ENCODE measurements at regions not wholly inside any gene's neighbourhood (a gene's known extent, or its start where the extent isn't known, plus 50 kb on each side); places are given as distances from the start of the nearest gene placed in this dataset.
"Not testable (repeated sequence)": the region's sequence is repeated elsewhere in the genome, so short reads cannot be mapped to it uniquely, and the experiment has no call there.

DNA sequence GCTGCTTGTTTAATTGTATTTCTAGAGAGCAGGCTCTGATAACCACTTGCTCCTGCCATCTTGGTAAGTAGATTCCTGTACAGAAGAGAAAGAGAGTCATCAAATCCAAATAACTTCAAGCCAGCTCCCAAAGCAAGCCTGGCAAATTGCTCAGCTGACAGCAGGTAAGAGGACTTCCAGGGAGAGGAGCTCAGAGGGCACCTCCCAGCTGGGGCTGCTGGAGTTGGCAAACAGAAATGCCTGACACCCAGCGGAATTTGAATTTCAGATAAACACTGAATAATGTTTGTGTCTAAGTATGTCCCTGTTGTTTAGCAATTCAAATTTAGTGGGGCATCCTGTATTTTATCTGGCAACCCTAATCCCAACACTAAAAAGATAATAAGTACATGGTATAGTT, 86.2 kb downstream of the MYL12B start:
- no peak overlapping the region for H3K27ac Mint-ChIP-seq
- H3K27me3 Mint-ChIP-seq, result peaks cover 0 to 10% of the 10 kb centered on the region in 2 donors
- ATAC-seq, result no peak
- no peaks in the 10 kb centered on the region for H3K36me3 Mint-ChIP-seq
- no peak overlapping the region for H3K4me3 Mint-ChIP-seq
- no peak for DNase-seq (ENCODE audit: low spot score)
- no peaks in the 10 kb centered on the region for H3K9me3 Mint-ChIP-seq
- no peaks in the 10 kb centered on the region for H3K4me1 Mint-ChIP-seq (ENCODE audit: low read depth in 2 of 2)

DNA sequence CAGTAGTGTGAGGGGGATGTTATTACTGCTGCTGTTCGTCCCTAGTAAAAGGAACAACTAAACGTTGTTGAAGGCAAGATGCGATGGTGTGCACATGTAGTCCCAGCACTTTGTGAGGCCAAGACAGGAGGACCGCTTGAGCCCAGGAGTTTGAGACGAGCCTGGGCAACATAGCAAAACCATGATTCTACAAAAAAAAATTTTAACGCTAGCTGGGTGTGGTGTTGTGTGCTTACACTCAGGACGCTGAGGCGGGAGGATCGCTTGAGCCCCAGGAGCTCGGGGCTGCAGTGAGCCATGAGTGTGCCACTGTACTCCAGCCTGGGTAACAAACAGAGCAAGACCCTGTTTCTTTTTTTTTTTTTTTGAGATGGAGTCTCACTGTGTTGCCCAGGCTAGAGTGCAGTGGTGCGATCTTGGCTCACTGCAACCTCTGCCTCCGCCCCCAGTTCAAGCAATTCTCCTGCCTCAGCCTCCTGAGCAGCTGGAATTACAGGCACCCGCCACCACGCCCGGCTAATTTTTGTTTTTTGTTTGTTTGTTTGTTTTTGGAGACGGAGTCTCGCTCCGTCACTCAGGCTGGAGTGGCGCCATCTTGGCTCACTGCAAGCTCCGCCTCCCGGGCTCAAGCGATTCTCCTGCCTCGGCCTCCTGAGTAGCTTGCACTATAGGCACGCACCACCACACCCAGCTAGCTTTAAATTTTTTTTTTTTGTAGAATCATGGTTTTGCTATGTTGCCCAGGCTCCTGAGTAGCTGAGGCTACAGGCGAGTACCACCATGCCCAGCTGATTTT, 87.3 kb downstream of the MYL12B start:
- not testable (repeated sequence) for H3K4me3 Mint-ChIP-seq; ATAC-seq; H3K27ac Mint-ChIP-seq; DNase-seq (ENCODE audit: low spot score); H3K4me1 Mint-ChIP-seq (ENCODE audit: low read depth in 2 of 2); H3K9me3 Mint-ChIP-seq; H3K36me3 Mint-ChIP-seq
- peaks cover 0 to 12% of the 10 kb centered on the region in 2 donors for H3K27me3 Mint-ChIP-seq

DNA sequence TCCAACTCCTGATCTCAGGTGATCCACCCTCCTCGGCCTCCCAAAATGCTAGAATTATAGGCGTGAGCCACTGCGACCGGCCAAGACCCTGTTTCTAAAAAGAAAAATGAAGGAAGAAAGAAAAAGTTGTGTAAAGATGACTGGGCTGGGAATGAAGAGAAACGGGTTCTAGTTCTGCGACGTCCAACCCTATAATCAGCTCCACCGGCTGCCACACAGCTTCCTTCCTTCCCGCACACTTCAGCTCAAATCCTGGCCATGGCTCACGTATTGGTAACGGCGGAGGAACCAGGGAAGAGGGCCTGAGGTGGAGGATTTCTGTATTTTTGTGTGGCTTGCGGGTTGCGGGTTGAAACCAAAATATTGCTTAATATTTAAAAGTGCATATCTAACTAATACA, 88.1 kb downstream of the MYL12B start:
- Mint-ChIP-seq H3K4me1 (ENCODE audit: low read depth in 2 of 2) (no peaks in the 10 kb centered on the region), H3K27ac (no peak overlapping the region), H3K27me3 (peaks cover 0 to 12% of the 10 kb centered on the region in 2 donors), H3K4me3 (no peak overlapping the region), H3K36me3 (no peaks in the 10 kb centered on the region), H3K9me3 (no peaks in the 10 kb centered on the region)
- ATAC-seq (no peak), DNase-seq (ENCODE audit: low spot score) (no peak)

DNA sequence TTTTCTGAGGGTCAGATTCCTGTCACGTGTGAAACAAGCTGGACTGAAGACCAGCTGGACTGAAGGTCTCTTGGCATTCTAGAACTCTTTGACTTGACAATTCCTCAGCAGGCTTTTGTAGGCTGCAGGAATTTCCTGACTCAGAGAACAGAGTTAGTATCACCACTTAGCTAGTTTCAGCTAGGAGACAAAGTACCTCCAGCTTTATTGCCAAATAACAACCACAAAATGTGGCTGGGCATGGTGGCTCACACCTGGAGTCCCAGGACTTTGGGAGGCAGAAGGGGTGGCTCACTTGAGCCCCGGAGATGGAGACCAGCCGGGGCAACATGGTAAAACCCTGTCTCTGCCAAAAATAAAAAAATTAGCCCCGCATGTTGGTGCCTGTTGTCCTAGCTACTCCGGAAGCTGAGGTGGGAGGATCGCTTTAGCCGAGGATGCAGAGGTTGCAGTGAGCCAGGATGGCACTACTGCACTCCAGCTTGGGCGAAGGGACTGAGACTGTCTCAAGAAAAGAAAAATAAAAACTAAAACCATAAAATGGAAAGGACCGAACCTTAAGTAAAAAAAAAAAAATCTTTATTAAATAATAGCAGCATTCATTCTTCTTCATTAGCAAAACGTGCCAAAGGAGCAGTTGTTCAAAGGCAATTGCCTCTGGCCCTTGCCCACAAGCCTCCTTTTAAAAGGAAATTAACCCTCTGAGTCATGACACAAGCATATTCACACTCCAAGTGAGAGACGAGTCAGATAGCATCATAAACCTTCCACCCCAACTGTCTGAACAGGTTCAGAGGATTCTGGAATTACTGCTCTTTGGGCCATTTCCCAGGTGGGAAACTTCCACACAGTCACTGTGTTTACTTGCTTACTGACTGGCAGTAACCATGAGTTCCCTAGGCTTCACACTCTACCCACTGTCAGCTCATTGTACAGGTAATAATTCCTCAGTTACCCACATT, 88.9 kb downstream of the MYL12B start:
- Mint-ChIP-seq H3K4me1 (ENCODE audit: low read depth in 2 of 2) (no peaks in the 10 kb centered on the region), H3K4me3 (no peak overlapping the region), H3K9me3 (no peaks in the 10 kb centered on the region), H3K27me3 (peaks cover 0 to 13% of the 10 kb centered on the region in 2 donors), H3K36me3 (no peaks in the 10 kb centered on the region), H3K27ac (no peak overlapping the region)
- no peak for DNase-seq (ENCODE audit: low spot score)
- no peak for ATAC-seq

DNA sequence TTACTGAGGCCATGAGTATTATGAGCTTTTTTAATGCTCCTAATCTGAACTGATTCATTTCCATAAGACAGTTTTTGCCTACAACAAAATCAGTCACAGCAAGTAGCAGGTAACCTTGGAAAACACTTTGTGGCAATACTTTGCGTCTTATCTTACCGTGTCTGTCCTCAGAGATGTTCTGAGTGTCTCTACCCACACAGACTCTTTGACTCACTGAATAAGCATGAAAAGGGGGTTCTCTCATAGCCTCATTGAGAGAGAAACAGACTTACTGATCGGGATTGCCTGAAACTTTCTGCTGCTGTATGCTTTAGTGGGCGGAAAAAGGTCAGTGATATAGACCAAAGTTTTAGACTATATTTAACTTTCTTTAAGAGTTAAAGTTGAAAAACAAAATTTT, 92.6 kb downstream of the MYL12B start:
- H3K36me3 Mint-ChIP-seq, result no peaks in the 10 kb centered on the region
- peaks cover 0 to 6% of the 10 kb centered on the region in 2 donors for H3K27me3 Mint-ChIP-seq
- ATAC-seq, result no peak

DNA sequence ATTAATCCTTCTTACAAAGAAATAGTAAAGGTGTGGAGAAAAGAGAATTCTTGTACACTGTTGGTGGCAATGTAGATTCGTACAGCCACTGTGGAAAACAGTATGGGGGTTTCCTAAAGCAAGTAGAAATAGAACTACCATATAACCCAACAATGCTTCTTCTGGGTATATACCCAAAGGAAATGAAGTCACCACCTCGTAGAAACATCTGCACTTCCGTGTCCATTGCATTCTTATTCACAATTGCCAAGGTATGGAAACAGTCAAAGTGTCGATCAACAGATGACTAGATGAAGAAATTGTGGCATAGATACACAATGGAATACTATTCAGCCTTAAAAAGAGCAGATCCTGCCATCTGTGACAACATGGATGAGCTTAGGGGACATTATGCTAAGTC, 93.4 kb upstream of the TGIF1 start:
- H3K36me3 Mint-ChIP-seq, result no peaks in the 10 kb centered on the region
- no peak overlapping the region for H3K4me3 Mint-ChIP-seq
- no peak overlapping the region for H3K27ac Mint-ChIP-seq
- H3K9me3 Mint-ChIP-seq, result no peaks in the 10 kb centered on the region
- ATAC-seq (no peak), DNase-seq (ENCODE audit: low spot score) (no peak)
- peaks cover 0 to 4% of the 10 kb centered on the region in 2 donors for H3K27me3 Mint-ChIP-seq
- no peaks in the 10 kb centered on the region for H3K4me1 Mint-ChIP-seq (ENCODE audit: low read depth in 2 of 2)

More for the DNA sequence above, 92.6 kb downstream of the MYL12B start:
- no peak overlapping the region for H3K27ac Mint-ChIP-seq
- H3K4me3 Mint-ChIP-seq, result no peak overlapping the region
- no peaks in the 10 kb centered on the region for H3K4me1 Mint-ChIP-seq (ENCODE audit: low read depth in 2 of 2)
- no peak for DNase-seq (ENCODE audit: low spot score)
- H3K9me3 Mint-ChIP-seq, result no peaks in the 10 kb centered on the region

DNA sequence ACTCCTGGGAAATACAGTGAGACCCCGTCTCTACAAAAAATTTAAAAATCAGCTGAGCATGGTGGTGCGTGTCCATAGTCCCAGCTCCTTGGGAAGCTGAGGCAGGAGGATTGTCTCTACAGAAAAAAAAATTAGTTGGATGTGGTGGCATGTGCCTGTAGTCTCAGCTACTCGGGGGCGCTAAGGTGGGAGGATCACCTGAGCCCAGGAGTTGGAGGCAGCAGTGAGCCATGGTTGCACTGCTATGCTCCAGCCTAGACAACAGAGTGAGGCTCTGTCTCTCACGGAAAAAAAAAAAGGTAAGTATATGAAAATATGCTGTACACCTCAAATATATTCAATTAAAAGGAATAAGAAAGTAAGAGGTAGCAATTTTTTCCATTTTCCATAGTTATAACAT, 92.5 kb upstream of the TGIF1 start:
- no peaks in the 10 kb centered on the region for H3K9me3 Mint-ChIP-seq
- DNase-seq (ENCODE audit: low spot score), result no peak
- peaks cover 0 to 4% of the 10 kb centered on the region in 2 donors for H3K27me3 Mint-ChIP-seq
- H3K27ac Mint-ChIP-seq, result no peak overlapping the region
- H3K4me1 Mint-ChIP-seq (ENCODE audit: low read depth in 2 of 2), result no peaks in the 10 kb centered on the region
- H3K36me3 Mint-ChIP-seq, result no peaks in the 10 kb centered on the region
- no peak overlapping the region for H3K4me3 Mint-ChIP-seq
- no peak for ATAC-seq

DNA sequence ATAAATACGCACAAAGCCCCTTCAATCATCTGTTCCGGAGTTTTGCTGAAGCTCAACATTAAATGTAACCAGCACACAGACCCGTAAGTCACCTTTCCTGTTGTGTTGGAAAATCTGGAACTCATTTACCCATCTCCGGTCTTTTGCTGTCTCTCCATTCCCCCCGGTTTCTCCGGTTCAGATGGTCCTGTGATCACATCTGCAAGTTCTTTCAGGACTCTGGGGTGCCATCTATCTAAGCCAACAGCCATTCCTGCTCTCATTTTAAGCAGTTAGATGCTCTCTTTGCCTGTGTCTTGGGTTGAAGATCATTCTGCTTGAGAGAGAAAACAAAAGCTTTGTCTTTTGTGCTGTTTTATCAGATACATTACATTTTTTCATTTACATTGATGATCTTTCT, 91.7 kb upstream of the TGIF1 start:
- no peaks in the 10 kb centered on the region for H3K4me1 Mint-ChIP-seq (ENCODE audit: low read depth in 2 of 2)
- DNase-seq (ENCODE audit: low spot score) (no peak), ATAC-seq (no peak)
- no peak overlapping the region for H3K4me3 Mint-ChIP-seq
- H3K27me3 Mint-ChIP-seq, result peaks cover 0 to 4% of the 10 kb centered on the region in 2 donors
- no peaks in the 10 kb centered on the region for H3K9me3 Mint-ChIP-seq
- no peak overlapping the region for H3K27ac Mint-ChIP-seq
- no peaks in the 10 kb centered on the region for H3K36me3 Mint-ChIP-seq

DNA sequence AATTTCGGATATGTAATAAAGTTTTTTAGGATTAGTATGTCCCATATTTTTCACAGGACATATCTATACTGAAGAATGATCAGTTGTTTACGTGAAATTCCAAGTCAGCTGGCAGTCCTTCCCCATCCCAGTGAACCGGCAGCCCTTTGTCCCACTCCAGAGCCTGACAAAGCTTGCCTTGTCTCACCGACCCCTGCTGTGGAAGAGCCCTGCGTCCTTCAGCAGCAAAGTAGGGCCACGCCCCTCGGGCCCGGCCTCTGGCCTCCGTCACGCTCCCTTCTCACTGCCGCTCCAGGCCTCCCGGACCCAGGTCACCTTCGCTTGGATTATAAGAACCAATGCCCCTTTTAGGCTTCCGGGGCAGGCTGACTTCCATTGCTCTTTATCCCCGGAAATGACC, 89.8 kb upstream of the TGIF1 start:
- no peak for DNase-seq (ENCODE audit: low spot score)
- ATAC-seq, result no peak
- Mint-ChIP-seq H3K27ac (no peak overlapping the region), H3K27me3 (peaks cover 3 to 12% of the 10 kb centered on the region in 2 donors), H3K4me1 (ENCODE audit: low read depth in 2 of 2) (no peaks in the 10 kb centered on the region), H3K9me3 (no peaks in the 10 kb centered on the region), H3K4me3 (no peak overlapping the region), H3K36me3 (no peaks in the 10 kb centered on the region)

DNA sequence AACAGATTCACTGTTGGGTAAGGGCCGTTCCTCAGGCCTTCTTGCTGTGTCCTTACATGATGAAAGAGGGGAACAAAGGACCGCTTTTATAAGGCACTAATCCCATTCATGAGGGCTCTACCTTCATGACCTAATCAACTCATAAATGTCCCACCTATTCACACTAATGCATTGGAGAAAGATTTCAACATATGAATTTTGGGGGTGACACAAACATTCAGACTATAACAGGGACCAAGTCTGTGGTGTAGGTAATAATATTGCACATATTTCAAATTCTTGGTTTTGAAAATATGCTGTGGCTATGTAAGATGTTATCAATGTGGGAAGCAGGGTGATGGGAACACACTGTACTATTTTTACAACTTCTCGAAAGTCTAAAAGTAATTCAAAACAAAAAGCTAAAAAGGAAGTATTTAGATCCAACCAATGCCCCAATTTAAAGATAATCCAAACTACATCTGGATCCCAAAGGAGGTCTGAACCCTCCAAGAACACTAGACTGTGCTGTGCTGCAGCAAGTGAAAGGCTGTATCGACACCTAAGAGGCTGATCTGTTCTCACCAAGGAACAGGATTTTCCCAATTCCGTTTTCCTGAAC, 82.4 kb upstream of the TGIF1 start:
- H3K4me1 Mint-ChIP-seq (ENCODE audit: low read depth in 2 of 2), result no peaks in the 10 kb centered on the region
- H3K9me3 Mint-ChIP-seq, result no peaks in the 10 kb centered on the region
- ATAC-seq (no peak), DNase-seq (ENCODE audit: low spot score) (no peak)
- H3K27ac Mint-ChIP-seq, result no peak overlapping the region
- H3K27me3 Mint-ChIP-seq, result peaks cover 8 to 32% of the 10 kb centered on the region in 2 donors
- no peak overlapping the region for H3K4me3 Mint-ChIP-seq
- no peaks in the 10 kb centered on the region for H3K36me3 Mint-ChIP-seq

DNA sequence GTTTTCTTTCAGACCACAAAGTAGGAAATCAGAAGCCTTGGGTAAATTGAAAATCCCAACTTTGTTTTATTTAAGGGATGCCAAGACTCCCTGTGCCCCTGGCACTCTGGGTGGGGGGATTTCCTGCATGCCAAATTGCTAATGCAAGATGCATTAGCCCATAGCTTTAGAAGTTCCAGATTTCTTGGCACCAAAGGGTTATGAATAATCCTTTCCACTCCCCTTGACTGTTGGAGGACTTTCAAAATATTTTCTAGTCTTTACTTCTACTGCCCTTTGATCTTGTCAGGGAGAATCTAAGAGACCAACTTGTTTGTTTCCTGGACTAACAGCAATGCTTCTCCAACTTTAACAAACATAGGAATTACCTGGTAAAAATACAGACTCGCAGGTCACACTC, 81.8 kb upstream of the TGIF1 start:
- no peak for DNase-seq (ENCODE audit: low spot score)
- H3K4me1 Mint-ChIP-seq (ENCODE audit: low read depth in 2 of 2), result no peaks in the 10 kb centered on the region
- no peak for ATAC-seq
- H3K36me3 Mint-ChIP-seq, result no peaks in the 10 kb centered on the region
- no peak overlapping the region for H3K4me3 Mint-ChIP-seq
- peaks cover 10 to 38% of the 10 kb centered on the region in 2 donors for H3K27me3 Mint-ChIP-seq
- H3K27ac Mint-ChIP-seq, result no peak overlapping the region
- no peaks in the 10 kb centered on the region for H3K9me3 Mint-ChIP-seq

DNA sequence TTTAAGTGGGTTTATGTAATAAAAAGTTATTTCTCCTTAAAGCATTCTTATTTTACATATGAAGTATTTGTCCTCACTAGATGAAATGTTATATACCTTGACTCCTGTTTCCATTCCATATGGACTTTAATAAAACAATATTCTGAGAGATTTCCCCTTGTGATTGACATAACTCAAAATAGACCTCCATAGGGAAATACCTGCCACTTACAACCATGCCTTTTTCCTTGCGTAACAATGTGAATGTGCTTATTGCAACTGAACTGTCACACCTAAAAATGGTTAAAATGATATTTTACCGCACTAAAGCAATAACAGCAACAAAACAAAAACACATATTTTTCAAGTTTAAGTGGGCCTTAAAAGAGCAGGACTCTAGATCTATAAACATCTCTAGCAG, 70.3 kb upstream of the TGIF1 start:
- Mint-ChIP-seq H3K4me1 (ENCODE audit: low read depth in 2 of 2) (peaks cover 0 to 2% of the 10 kb centered on the region in 2 donors), H3K27me3 (peaks cover 7 to 8% of the 10 kb centered on the region in 2 donors), H3K9me3 (no peaks in the 10 kb centered on the region), H3K36me3 (no peaks in the 10 kb centered on the region), H3K4me3 (no peak overlapping the region), H3K27ac (no peak overlapping the region)
- no peak for DNase-seq (ENCODE audit: low spot score)
- ATAC-seq, result no peak

DNA sequence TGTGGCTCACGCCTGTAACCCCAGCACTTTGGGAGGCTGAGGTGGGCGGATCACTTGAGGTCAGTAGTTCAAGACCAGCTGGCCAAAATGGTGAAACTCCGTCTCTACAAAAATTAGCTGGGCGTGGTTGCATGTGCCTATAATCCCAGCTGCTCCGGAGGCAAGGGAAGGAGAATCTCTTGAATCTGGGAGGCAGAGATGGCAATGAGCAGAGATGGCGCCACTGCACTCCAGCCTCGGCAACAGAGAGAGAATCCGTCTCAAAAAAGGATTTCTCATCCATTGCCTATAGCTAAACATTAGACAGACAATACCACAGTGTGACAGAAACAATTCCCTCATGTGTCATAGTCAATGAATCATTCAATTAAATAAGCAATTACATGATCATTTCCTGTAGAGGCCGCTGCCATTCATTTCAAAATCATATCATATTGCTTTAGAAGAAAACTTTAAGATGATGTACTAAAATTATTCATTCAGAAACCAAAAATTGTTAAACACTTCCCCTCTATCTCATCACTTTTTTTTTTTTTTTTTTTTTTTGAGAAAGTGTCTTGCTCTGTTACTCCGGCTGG, 69.5 kb upstream of the TGIF1 start:
- ATAC-seq (peak; percentile 88 to 93), DNase-seq (ENCODE audit: low spot score) (no peak)
- Mint-ChIP-seq H3K4me1 (ENCODE audit: low read depth in 2 of 2) (peaks cover 0 to 2% of the 10 kb centered on the region in 2 donors), H3K27me3 (peaks cover 7 to 8% of the 10 kb centered on the region in 2 donors), H3K27ac (peak overlapping the region in 1 of 2 donors; percentile 17), H3K36me3 (no peaks in the 10 kb centered on the region), H3K9me3 (no peaks in the 10 kb centered on the region), H3K4me3 (no peak overlapping the region)
